GM23338 (cell line): ENCODE measurements at regions not wholly inside any gene's neighbourhood (a gene's known extent, or its start where the extent isn't known, plus 50 kb on each side); places are given as distances from the start of the nearest gene placed in this dataset.
A peak's percentile ranks its signal among the peaks of the same experiment; 100 is the strongest.

Experiments used
- ATAC-seq: fragments of 200-7000 bp; cut with Tn5 transposase; 3 replicates; pipeline ENCODE4 v1.9.1; 2020
- DNase-seq: peaks from one replicate; pipeline ENCODE4 v3.0.0-alpha.2; 2015; ENCODE audit warnings: low spot score
- H2AFZ ChIP-seq: fragments of 200-600 bp; sonication (generic); 2 replicates; pipeline ENCODE4 v1.8.0; 2016; ENCODE audit warnings: antibody characterized with exemption, mild to moderate bottlenecking, moderate library complexity
- H3F3A ChIP-seq: fragments of 200-600 bp; sonication (generic); replicated peaks from 2 replicates; pipeline ENCODE4 v1.8.0; 2017; ENCODE audit warnings: antibody characterized with exemption, mixed run types, low read depth
- H3K27ac ChIP-seq: fragments of 200-600 bp; sonication (generic); 2 replicates; pipeline ENCODE4 v1.6.1; 2016; ENCODE audit warnings: low read depth
- H3K27me3 ChIP-seq: fragments of 200-600 bp; sonication (generic); 2 replicates; pipeline ENCODE4 v1.8.0; 2016; ENCODE audit warnings: mild to moderate bottlenecking, mixed run types, moderate library complexity; ENCODE audit not compliant: insufficient read depth
- H3K36me3 ChIP-seq: fragments of 200-600 bp; sonication (generic); 2 replicates; pipeline ENCODE4 v1.8.0; 2016; ENCODE audit warnings: mild to moderate bottlenecking; ENCODE audit not compliant: insufficient read depth
- H3K4me1 ChIP-seq: fragments of 200-600 bp; sonication (generic); 2 replicates; pipeline ENCODE4 v1.8.0; 2016; ENCODE audit warnings: mild to moderate bottlenecking, moderate library complexity; ENCODE audit not compliant: insufficient read depth
- H3K4me2 ChIP-seq: fragments of 200-600 bp; sonication (generic); 2 replicates; pipeline ENCODE4 v1.7.1; 2017; ENCODE audit warnings: mixed run types
- H3K4me3 ChIP-seq: fragments of 200-600 bp; sonication (generic); 2 replicates; pipeline ENCODE4 v1.6.1; 2016; ENCODE audit warnings: mixed run types
- H3K79me2 ChIP-seq: fragments of 200-600 bp; sonication (generic); replicated peaks from 2 replicates; pipeline ENCODE4 v1.8.0; 2017; ENCODE audit warnings: mild to moderate bottlenecking; ENCODE audit not compliant: insufficient read depth
- H3K9me2 ChIP-seq: fragments of 200-600 bp; sonication (generic); 2 replicates; pipeline ENCODE4 v1.8.0; 2017; ENCODE audit not compliant: insufficient read depth
- H4K20me1 ChIP-seq: fragments of 200-600 bp; sonication (generic); replicated peaks from 2 replicates; pipeline ENCODE4 v1.8.0; 2017; ENCODE audit warnings: mild to moderate bottlenecking; ENCODE audit not compliant: insufficient read depth
- H3K27ac Mint-ChIP-seq: 2 replicates; pipeline ENCODE4 v1.8.0; 2020; ENCODE audit warnings: inconsistent platforms, mild to moderate bottlenecking, moderate library complexity, mixed read lengths
- H3K27me3 Mint-ChIP-seq: 3 replicates; pipeline ENCODE4 v1.8.0; 2022; ENCODE audit warnings: low read depth, mild to moderate bottlenecking, moderate library complexity, mixed read lengths, inconsistent platforms; ENCODE audit not compliant: insufficient read depth, poor library complexity
- H3K36me3 Mint-ChIP-seq: 3 replicates; pipeline ENCODE4 v1.8.0; 2021; ENCODE audit warnings: low read depth, mild to moderate bottlenecking, inconsistent platforms, moderate library complexity, mixed read lengths
- H3K4me1 Mint-ChIP-seq: 3 replicates; pipeline ENCODE4 v1.8.0; 2020; ENCODE audit warnings: mild to moderate bottlenecking, inconsistent platforms, mixed read lengths
- H3K4me3 Mint-ChIP-seq: 3 replicates; pipeline ENCODE4 v1.8.0; 2021; ENCODE audit warnings: moderate library complexity, mild to moderate bottlenecking, inconsistent platforms, mixed read lengths
- H3K9me3 Mint-ChIP-seq: 3 replicates; pipeline ENCODE4 v1.8.0; 2020; ENCODE audit warnings: moderate library complexity, mild to moderate bottlenecking, inconsistent platforms, mixed read lengths
- CREB1 ChIP-seq: fragments of 250-450 bp; sonication (Bioruptor Pico); IDR thresholded peaks from 2 replicates; pipeline ENCODE4 v1.5.0; 2020; ENCODE audit warnings: low read depth, mild to moderate bottlenecking, moderate library complexity
- NANOG ChIP-seq: IDR thresholded peaks from 2 replicates; pipeline ENCODE4 v1.6.1; 2016; ENCODE audit warnings: antibody characterized with exemption, borderline replicate concordance
- ZNF114 ChIP-seq: fragments of 250-450 bp; sonication (Bioruptor Pico); IDR thresholded peaks from 2 replicates; pipeline ENCODE4 v1.5.0; 2020; ENCODE audit warnings: mild to moderate bottlenecking, moderate library complexity
- TF ChIP-seq, protein P1 (sequence below): IDR thresholded peaks from one replicate; pipeline ENCODE4 v1.6.1; 2018; ENCODE audit warnings: antibody characterized with exemption; ENCODE audit not compliant: unreplicated experiment
- TF ChIP-seq, protein P2 (sequence below): IDR thresholded peaks from 2 replicates; pipeline ENCODE4 v1.6.1; 2016; ENCODE audit warnings: antibody characterized with exemption
- TF ChIP-seq, protein P3 (sequence below): fragments of 250-450 bp; sonication (Bioruptor Pico); IDR thresholded peaks from 2 replicates; pipeline ENCODE4 v1.5.0; 2020; ENCODE audit warnings: mild to moderate bottlenecking, moderate library complexity

DNA sequence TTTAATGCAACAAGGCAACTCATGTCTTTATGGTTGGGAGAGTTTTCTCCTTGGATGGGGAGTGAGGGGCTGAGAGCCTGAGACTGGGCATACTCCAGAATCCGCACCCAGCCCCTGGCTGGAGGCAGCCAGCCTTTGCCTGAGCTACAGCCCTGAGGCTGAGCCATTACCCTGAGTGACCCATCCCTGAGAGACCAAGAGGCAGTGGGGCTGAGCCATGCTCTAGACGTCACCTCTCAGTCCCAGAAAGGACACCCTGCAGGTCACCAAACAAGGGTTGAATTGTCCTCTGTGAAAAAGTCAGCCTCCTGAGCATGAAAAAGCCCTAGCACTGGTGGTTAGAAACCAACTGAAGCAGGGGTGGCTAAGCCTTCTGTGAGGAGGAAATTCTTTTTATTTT, 151.2 kb upstream of the GATB start:
- Histone ChIP-seq H2AFZ (peak overlapping the region; percentile 78; the same call in 1 of the 2 replicates), H3K27me3 (no peaks in the 10 kb centered on the region), H4K20me1 (no peaks in the 10 kb centered on the region), H3K27ac (no peak overlapping the region), H3K4me2 (no peak overlapping the region), H3K9me2 (peaks cover 11% of the 10 kb centered on the region; the same call in 1 of the 2 replicates), H3K36me3 (no peaks in the 10 kb centered on the region), H3K4me3 (no peak overlapping the region), H3K79me2 (no peaks in the 10 kb centered on the region), H3K4me1 (peaks cover 6% of the 10 kb centered on the region), H3F3A (no peaks in the 10 kb centered on the region)
- Mint-ChIP-seq H3K9me3 (no peaks in the 10 kb centered on the region), H3K27ac (no peak overlapping the region), H3K36me3 (no peaks in the 10 kb centered on the region), H3K4me1 (peaks cover 27% of the 10 kb centered on the region), H3K4me3 (no peak overlapping the region), H3K27me3 (peaks cover 11% of the 10 kb centered on the region)
- TF ChIP-seq, protein P1, sequence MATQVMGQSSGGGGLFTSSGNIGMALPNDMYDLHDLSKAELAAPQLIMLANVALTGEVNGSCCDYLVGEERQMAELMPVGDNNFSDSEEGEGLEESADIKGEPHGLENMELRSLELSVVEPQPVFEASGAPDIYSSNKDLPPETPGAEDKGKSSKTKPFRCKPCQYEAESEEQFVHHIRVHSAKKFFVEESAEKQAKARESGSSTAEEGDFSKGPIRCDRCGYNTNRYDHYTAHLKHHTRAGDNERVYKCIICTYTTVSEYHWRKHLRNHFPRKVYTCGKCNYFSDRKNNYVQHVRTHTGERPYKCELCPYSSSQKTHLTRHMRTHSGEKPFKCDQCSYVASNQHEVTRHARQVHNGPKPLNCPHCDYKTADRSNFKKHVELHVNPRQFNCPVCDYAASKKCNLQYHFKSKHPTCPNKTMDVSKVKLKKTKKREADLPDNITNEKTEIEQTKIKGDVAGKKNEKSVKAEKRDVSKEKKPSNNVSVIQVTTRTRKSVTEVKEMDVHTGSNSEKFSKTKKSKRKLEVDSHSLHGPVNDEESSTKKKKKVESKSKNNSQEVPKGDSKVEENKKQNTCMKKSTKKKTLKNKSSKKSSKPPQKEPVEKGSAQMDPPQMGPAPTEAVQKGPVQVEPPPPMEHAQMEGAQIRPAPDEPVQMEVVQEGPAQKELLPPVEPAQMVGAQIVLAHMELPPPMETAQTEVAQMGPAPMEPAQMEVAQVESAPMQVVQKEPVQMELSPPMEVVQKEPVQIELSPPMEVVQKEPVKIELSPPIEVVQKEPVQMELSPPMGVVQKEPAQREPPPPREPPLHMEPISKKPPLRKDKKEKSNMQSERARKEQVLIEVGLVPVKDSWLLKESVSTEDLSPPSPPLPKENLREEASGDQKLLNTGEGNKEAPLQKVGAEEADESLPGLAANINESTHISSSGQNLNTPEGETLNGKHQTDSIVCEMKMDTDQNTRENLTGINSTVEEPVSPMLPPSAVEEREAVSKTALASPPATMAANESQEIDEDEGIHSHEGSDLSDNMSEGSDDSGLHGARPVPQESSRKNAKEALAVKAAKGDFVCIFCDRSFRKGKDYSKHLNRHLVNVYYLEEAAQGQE, result no peak
- no peak for TF ChIP-seq ZNF114 (CRISPR knock-in tag)
- TF ChIP-seq CREB1 (CRISPR knock-in tag), result no peak
- TF ChIP-seq, protein P2, sequence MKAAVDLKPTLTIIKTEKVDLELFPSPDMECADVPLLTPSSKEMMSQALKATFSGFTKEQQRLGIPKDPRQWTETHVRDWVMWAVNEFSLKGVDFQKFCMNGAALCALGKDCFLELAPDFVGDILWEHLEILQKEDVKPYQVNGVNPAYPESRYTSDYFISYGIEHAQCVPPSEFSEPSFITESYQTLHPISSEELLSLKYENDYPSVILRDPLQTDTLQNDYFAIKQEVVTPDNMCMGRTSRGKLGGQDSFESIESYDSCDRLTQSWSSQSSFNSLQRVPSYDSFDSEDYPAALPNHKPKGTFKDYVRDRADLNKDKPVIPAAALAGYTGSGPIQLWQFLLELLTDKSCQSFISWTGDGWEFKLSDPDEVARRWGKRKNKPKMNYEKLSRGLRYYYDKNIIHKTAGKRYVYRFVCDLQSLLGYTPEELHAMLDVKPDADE, result no peak
- TF ChIP-seq NANOG, result no peak
- TF ChIP-seq, protein P3, sequence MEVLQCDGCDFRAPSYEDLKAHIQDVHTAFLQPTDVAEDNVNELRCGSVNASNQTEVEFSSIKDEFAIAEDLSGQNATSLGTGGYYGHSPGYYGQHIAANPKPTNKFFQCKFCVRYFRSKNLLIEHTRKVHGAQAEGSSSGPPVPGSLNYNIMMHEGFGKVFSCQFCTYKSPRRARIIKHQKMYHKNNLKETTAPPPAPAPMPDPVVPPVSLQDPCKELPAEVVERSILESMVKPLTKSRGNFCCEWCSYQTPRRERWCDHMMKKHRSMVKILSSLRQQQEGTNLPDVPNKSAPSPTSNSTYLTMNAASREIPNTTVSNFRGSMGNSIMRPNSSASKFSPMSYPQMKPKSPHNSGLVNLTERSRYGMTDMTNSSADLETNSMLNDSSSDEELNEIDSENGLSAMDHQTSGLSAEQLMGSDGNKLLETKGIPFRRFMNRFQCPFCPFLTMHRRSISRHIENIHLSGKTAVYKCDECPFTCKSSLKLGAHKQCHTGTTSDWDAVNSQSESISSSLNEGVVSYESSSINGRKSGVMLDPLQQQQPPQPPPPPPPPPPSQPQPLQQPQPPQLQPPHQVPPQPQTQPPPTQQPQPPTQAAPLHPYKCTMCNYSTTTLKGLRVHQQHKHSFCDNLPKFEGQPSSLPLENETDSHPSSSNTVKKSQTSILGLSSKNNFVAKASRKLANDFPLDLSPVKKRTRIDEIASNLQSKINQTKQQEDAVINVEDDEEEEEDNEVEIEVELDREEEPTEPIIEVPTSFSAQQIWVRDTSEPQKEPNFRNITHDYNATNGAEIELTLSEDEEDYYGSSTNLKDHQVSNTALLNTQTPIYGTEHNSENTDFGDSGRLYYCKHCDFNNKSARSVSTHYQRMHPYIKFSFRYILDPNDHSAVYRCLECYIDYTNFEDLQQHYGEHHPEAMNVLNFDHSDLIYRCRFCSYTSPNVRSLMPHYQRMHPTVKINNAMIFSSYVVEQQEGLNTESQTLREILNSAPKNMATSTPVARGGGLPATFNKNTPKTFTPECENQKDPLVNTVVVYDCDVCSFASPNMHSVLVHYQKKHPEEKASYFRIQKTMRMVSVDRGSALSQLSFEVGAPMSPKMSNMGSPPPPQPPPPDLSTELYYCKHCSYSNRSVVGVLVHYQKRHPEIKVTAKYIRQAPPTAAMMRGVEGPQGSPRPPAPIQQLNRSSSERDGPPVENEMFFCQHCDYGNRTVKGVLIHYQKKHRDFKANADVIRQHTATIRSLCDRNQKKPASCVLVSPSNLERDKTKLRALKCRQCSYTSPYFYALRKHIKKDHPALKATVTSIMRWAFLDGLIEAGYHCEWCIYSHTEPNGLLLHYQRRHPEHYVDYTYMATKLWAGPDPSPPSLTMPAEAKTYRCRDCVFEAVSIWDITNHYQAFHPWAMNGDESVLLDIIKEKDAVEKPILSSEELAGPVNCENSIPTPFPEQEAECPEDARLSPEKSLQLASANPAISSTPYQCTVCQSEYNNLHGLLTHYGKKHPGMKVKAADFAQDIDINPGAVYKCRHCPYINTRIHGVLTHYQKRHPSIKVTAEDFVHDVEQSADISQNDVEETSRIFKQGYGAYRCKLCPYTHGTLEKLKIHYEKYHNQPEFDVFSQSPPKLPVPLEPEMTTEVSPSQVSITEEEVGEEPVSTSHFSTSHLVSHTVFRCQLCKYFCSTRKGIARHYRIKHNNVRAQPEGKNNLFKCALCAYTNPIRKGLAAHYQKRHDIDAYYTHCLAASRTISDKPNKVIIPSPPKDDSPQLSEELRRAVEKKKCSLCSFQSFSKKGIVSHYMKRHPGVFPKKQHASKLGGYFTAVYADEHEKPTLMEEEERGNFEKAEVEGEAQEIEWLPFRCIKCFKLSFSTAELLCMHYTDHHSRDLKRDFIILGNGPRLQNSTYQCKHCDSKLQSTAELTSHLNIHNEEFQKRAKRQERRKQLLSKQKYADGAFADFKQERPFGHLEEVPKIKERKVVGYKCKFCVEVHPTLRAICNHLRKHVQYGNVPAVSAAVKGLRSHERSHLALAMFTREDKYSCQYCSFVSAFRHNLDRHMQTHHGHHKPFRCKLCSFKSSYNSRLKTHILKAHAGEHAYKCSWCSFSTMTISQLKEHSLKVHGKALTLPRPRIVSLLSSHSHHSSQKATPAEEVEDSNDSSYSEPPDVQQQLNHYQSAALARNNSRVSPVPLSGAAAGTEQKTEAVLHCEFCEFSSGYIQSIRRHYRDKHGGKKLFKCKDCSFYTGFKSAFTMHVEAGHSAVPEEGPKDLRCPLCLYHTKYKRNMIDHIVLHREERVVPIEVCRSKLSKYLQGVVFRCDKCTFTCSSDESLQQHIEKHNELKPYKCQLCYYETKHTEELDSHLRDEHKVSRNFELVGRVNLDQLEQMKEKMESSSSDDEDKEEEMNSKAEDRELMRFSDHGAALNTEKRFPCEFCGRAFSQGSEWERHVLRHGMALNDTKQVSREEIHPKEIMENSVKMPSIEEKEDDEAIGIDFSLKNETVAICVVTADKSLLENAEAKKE (CRISPR knock-in tag), result no peak
- no peak for DNase-seq
- ATAC-seq, result no peak
